NT2/D1 (cell line): ENCODE measurements at regions not wholly inside any gene's neighbourhood (a gene's known extent, or its start where the extent isn't known, plus 50 kb on each side); places are given as distances from the start of the nearest gene placed in this dataset.

Source experiments
- SUZ12 ChIP-seq: IDR thresholded peaks from 2 replicates; pipeline ENCODE4 v1.6.1; 2011; ENCODE audit not compliant: insufficient read length, insufficient read depth; ENCODE audit errors: extremely low read depth
- ZNF274 ChIP-seq: IDR thresholded peaks from 2 replicates; pipeline ENCODE4 v1.6.1; 2011; ENCODE audit warnings: mild to moderate bottlenecking, low read depth, low read length

- TF ChIP-seq SUZ12 (no peak), ZNF274 (no peak)
These were observed 124.3 kb upstream of the UNC5B start for GRCh38 chr10:71088054-71088453.
